Tibial nerve (tissue), 4 donors: ENCODE measurements at regions not wholly inside any gene's neighbourhood (a gene's known extent, or its start where the extent isn't known, plus 50 kb on each side); places are given as distances from the start of the nearest gene placed in this dataset.

ENCODE experiments used
- DNase-seq, 2 donors: peaks; one replicate each; pipeline ENCODE4 v3.0.0-alpha.2; 2019; ENCODE audit warnings: low spot score in 2 of 2
- H3K27ac ChIP-seq, 4 donors: fragments of 200-600 bp; sonication (generic) in 3 of 4; one replicate each; pipeline ENCODE4 v1.5.1; 2017 to 2019; ENCODE audit warnings: mild to moderate bottlenecking in 1 of 4
- H3K27me3 ChIP-seq, 2 donors: fragments of 200-600 bp; sonication (generic) in 1 of 2; one replicate each; pipeline versions ENCODE4 v1.5.1 to v1.6.0; 2017 to 2019
- H3K36me3 ChIP-seq, 3 donors: fragments of 200-600 bp; sonication (generic); one replicate each; pipeline ENCODE4 v1.5.1; 2018 to 2019
- H3K4me1 ChIP-seq, 4 donors: fragments of 200-600 bp; sonication (generic) in 3 of 4; one replicate each; pipeline ENCODE4 v1.5.1; 2017 to 2019
- H3K4me3 ChIP-seq, 4 donors: fragments of 200-600 bp; sonication (generic) in 3 of 4; one replicate each; pipeline ENCODE4 v1.5.1; 2017 to 2019; ENCODE audit warnings: mild to moderate bottlenecking in 1 of 4, moderate library complexity in 1 of 4
- H3K9me3 ChIP-seq, 4 donors: fragments of 200-600 bp; sonication (generic) in 3 of 4; one replicate each; pipeline ENCODE4 v1.5.1; 2017 to 2019
- CTCF ChIP-seq, 5 experiments: fragments of 200-600 bp in 3 of 5; fragments of 450-650 bp in 2 of 5; sonication (generic) in 3 of 5; IDR thresholded peaks; one replicate each; pipeline ENCODE4 v1.5.1; 2016 to 2019; ENCODE audit warnings: antibody characterized with exemption in 5 of 5, mild to moderate bottlenecking in 3 of 5, moderate library complexity in 2 of 5
- EP300 ChIP-seq, 2 donors: sonication (generic); formaldehyde crosslinking; IDR thresholded peaks; one replicate each; pipeline ENCODE4 v1.6.1; 2017; ENCODE audit warnings: antibody characterized with exemption in 2 of 2, mild to moderate bottlenecking in 1 of 2
- POLR2A ChIP-seq, 2 donors: fragments of 450-650 bp; IDR thresholded peaks; one replicate each; pipeline ENCODE4 v1.6.1; 2017; ENCODE audit warnings: antibody characterized with exemption in 2 of 2, mild to moderate bottlenecking in 2 of 2, moderate library complexity in 2 of 2
- WGBS, 2 donors: methylation state at CpG; one replicate each; pipeline ENCODE4 v1.1.5; 2018; 5-methylcytosine and 5-hydroxymethylcytosine counted together

GRCh38 chr20:48105526-48105925, 320.2 kb upstream of the SULF2 start:
- no peaks in the 10 kb centered on the region for H3K36me3 ChIP-seq
- DNase-seq = no peak
- no peak overlapping the region for H3K4me3 ChIP-seq
- no peaks in the 10 kb centered on the region for H3K4me1 ChIP-seq
- no peak for TF ChIP-seq EP300 (IDR thresholded peaks at IDR 0.05)
- TF ChIP-seq CTCF (IDR thresholded peaks at IDR 0.05) = no peak
- TF ChIP-seq POLR2A (IDR thresholded peaks at IDR 0.05) = no peak
- H3K27me3 ChIP-seq = no peaks in the 10 kb centered on the region
- 80 to 83% methylated on average over 11 of the region's 11 CpGs for WGBS, 2 donors
- H3K9me3 ChIP-seq = peaks cover 0 to 25% (median 0%) of the 10 kb centered on the region in 4 donors
- H3K27ac ChIP-seq = no peak overlapping the region

DNA sequence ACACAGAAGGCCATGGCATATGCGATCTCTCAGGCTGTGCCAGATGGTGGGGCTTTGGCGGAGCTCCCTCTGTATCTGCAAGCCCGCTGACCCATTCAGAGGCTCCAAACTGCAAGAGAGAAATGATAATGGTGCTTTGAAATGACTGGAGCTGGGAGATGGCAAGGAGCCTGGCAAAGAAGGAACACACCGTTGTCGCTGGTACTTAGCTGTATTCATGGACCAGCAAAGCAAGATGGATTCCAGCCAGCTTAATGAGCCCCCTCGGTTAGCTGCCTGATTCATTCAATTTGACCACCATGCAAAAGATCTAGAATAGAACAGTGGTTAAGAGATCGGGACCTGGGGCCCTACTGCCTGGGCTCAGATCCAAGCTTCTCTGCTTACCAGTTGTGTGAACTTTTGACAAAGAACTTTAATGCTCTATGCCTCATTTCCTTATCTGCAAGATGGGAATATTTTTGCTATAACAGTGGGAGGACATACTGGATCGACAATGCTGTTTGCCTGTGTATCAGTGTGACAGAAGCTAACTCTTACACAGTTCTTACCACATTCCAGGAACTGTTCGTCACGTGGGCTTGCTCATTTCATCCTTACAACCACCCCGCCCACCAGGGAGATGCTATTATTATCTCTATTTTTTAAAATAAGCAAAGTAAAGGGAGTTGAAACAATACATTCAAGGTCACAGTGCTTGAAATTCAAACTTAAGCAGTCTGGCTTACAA, 317.8 kb upstream of the SULF2 start:
- H3K27ac ChIP-seq = no peak overlapping the region
- H3K9me3 ChIP-seq = peaks cover 0 to 25% (median 0%) of the 10 kb centered on the region in 4 donors
- 51 to 52% methylated on average over 11 of the region's 11 CpGs for WGBS, 2 donors

DNA sequence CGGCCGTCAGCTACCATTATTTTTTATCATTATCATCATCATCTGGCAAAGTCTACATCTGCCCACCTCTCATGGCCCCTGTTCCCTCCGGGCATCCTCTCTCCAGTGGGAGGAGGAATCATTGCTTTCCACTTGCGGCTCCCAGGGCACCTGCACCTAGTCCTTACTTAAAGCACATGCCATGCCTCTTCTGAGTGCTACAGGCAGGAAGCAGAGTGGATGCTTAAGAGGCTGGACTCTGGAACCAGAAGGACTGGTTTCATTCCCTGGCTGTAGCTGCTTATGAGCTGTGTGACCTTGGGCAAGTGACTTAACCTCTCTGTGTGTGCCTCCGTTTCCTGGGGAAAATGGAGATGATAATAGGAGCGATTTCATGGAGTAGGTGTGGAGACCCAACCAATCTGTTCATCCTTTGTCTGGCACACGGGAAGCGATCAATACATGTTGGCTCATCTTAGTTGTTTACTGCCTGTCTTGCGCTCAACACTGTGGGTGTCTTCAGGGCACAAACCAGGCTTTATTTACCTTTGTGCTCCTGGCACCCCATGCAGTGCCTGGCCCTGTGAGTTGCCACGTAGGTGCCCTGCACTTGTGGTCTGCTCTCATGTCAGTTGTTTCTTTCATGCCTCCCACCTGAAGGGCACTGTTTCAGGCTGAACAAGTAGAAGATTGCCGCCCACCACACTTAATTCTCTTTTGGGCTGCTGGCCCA, 317.0 kb upstream of the SULF2 start:
- no peak for TF ChIP-seq CTCF (IDR thresholded peaks at IDR 0.05)
- no peak for TF ChIP-seq POLR2A (IDR thresholded peaks at IDR 0.05)
- no peak for TF ChIP-seq EP300 (IDR thresholded peaks at IDR 0.05)
- Histone ChIP-seq H3K36me3 (no peaks in the 10 kb centered on the region), H3K27ac (no peak overlapping the region), H3K27me3 (no peaks in the 10 kb centered on the region), H3K4me1 (no peaks in the 10 kb centered on the region), H3K9me3 (peaks cover 0 to 22% (median 0%) of the 10 kb centered on the region in 4 donors), H3K4me3 (no peak overlapping the region)
- no peak for DNase-seq
- WGBS, 2 donors = 89 to 90% methylated on average over 11 of the region's 11 CpGs

More for the DNA sequence above, 317.8 kb upstream of the SULF2 start:
- DNase-seq = no peak
- H3K4me3 ChIP-seq = no peak overlapping the region
- TF ChIP-seq EP300 (IDR thresholded peaks at IDR 0.05) = no peak
- no peak for TF ChIP-seq CTCF (IDR thresholded peaks at IDR 0.05)
- no peak for TF ChIP-seq POLR2A (IDR thresholded peaks at IDR 0.05)
- H3K36me3 ChIP-seq = no peaks in the 10 kb centered on the region
- no peaks in the 10 kb centered on the region for H3K4me1 ChIP-seq
- no peaks in the 10 kb centered on the region for H3K27me3 ChIP-seq

- no peaks in the 10 kb centered on the region for H3K36me3 ChIP-seq
- H3K27ac ChIP-seq = no peak overlapping the region
- H3K4me1 ChIP-seq = no peaks in the 10 kb centered on the region
- peaks cover 0 to 11% (median 0%) of the 10 kb centered on the region in 4 donors for H3K9me3 ChIP-seq
- TF ChIP-seq EP300 (IDR thresholded peaks at IDR 0.05) = no peak
- TF ChIP-seq POLR2A (IDR thresholded peaks at IDR 0.05) = no peak
- no peak for TF ChIP-seq CTCF (IDR thresholded peaks at IDR 0.05)
- DNase-seq = no peak
- H3K27me3 ChIP-seq = no peaks in the 10 kb centered on the region
- 89 to 92% methylated on average over 3 of the region's 3 CpGs for WGBS, 2 donors
- no peak overlapping the region for H3K4me3 ChIP-seq
Observed at GRCh38 chr20:48100483-48100882, 315.2 kb upstream of the SULF2 start.

DNA sequence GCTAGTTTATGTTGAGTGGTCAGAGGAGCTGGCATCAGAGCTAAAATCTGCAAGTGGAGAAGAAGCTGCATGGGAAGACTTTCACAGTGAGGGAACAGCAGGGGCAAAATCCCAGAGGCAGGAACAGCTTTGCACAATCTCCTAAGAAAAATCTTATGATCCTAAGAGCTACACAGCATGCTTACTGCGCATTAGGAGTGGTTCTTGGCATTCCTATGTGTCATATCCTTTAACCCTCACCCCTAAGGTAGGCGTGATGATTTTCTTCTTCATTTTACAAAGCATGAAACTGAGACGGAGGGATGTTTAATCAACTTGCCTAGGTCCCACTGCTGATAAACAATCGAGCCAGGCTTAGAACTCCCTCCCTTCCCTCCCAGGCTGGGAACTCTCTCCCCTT, 313.6 kb upstream of the SULF2 start:
- Histone ChIP-seq H3K27ac (no peak overlapping the region), H3K4me1 (no peaks in the 10 kb centered on the region), H3K36me3 (no peaks in the 10 kb centered on the region), H3K27me3 (no peaks in the 10 kb centered on the region), H3K9me3 (no peaks in the 10 kb centered on the region), H3K4me3 (no peak overlapping the region)
- TF ChIP-seq CTCF (IDR thresholded peaks at IDR 0.05) = no peak
- no peak for TF ChIP-seq EP300 (IDR thresholded peaks at IDR 0.05)
- TF ChIP-seq POLR2A (IDR thresholded peaks at IDR 0.05) = no peak
- WGBS, 2 donors = 45 to 56% methylated on average over 4 of the region's 4 CpGs
- DNase-seq = no peak
